GM12875 (cell line): ENCODE measurements at regions not wholly inside any gene's neighbourhood (a gene's known extent, or its start where the extent isn't known, plus 50 kb on each side); places are given as distances from the start of the nearest gene placed in this dataset.

ENCODE experiments used
- H3K4me3 ChIP-seq: one replicate; pipeline ENCODE4 v1.5.1; 2011; ENCODE audit warnings: low read depth, low read length, control low read depth
- TF ChIP-seq, protein P1 (sequence below): IDR thresholded peaks from 2 replicates; pipeline ENCODE4 v1.5.1; 2011; ENCODE audit warnings: low read depth, mild to moderate bottlenecking, control low read depth, inconsistent platforms, low read length, moderate library complexity, borderline replicate concordance; ENCODE audit not compliant: insufficient read depth

GRCh38 chr14:86305058-86305457, 775.1 kb downstream of the FLRT2 start:
- H3K4me3 ChIP-seq: no peak overlapping the region
- TF ChIP-seq, protein P1, sequence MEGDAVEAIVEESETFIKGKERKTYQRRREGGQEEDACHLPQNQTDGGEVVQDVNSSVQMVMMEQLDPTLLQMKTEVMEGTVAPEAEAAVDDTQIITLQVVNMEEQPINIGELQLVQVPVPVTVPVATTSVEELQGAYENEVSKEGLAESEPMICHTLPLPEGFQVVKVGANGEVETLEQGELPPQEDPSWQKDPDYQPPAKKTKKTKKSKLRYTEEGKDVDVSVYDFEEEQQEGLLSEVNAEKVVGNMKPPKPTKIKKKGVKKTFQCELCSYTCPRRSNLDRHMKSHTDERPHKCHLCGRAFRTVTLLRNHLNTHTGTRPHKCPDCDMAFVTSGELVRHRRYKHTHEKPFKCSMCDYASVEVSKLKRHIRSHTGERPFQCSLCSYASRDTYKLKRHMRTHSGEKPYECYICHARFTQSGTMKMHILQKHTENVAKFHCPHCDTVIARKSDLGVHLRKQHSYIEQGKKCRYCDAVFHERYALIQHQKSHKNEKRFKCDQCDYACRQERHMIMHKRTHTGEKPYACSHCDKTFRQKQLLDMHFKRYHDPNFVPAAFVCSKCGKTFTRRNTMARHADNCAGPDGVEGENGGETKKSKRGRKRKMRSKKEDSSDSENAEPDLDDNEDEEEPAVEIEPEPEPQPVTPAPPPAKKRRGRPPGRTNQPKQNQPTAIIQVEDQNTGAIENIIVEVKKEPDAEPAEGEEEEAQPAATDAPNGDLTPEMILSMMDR: no peak

DNA sequence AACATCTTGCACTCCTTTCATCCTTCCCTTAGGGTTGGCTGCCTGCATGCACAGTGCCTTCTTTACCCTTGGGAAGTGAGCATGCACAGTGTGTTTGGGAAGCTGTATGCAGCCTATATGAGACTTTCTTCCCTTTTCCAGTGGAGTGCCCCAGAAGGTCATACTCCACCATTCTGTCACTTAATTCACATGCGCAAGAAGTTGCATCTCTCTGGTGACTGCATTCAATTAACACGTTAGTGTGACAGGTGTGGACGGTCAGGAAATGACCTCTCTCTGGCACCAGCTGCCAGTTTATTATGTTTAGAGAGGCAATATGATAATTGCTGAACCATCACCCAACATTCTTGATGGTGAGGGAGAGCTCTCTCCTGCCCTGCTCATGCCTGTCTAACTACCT, 770.0 kb downstream of the FLRT2 start:
- H3K4me3 ChIP-seq: no peak overlapping the region
- TF ChIP-seq, protein P1: no peak

GRCh38 chr14:86296173-86296572, 766.2 kb downstream of the FLRT2 start:
- no peak overlapping the region for H3K4me3 ChIP-seq
- TF ChIP-seq, protein P1: no peak

DNA sequence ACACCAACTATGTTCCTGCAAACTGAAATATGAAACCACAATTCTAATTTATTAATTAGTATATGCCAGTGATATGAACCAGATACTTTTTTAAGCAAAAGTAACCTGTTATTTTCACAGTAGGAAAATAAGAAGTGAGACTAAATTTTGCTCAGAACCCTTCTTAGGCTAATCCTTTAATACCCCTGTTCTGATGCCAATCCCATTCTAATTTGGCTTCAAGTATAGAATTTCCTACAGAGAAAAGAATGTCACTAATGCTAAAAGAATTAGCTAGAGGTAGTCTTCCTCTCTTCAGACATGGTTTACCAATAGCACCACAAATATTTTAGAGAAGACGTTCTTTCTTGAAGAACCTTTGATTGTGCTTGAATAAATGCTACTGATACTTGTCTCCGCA, 758.4 kb downstream of the FLRT2 start:
- TF ChIP-seq, protein P1: no peak
- no peak overlapping the region for H3K4me3 ChIP-seq

GRCh38 chr14:86279405-86279804, 749.5 kb downstream of the FLRT2 start:
- H3K4me3 ChIP-seq: no peak overlapping the region
- TF ChIP-seq, protein P1: no peak

- TF ChIP-seq, protein P1: no peak
- H3K4me3 ChIP-seq: no peak overlapping the region
These were observed 728.0 kb downstream of the FLRT2 start for GRCh38 chr14:86257973-86258372.

DNA sequence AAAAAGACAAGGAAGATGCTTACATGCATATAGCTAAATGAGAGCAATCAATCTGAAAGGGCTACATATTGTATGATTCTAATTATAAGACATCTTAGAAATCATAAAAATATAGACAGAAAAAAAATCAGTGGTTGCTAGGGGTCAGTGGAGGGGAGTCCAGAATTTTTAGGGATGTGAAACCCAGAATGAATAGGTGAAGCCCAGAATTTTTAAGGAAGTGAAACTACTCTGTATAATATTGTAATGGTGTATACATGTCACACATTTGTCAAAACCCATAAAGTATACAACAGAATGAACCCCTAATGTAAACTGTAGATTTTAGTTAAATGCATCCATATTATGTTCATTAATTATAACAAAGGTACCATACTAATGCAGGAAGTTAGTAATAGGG, 713.2 kb downstream of the FLRT2 start:
- TF ChIP-seq, protein P1: no peak
- H3K4me3 ChIP-seq: no peak overlapping the region
